Loucy (cell line): ENCODE measurements at regions not wholly inside any gene's neighbourhood (a gene's known extent, or its start where the extent isn't known, plus 50 kb on each side); places are given as distances from the start of the nearest gene placed in this dataset.

Experiments
- H2AFZ ChIP-seq: fragments of 200-600 bp; sonication (generic); 2 replicates; pipeline ENCODE4 v1.6.0; 2016; ENCODE audit warnings: antibody characterized with exemption, mild to moderate bottlenecking, low read length, moderate library complexity
- H3F3A ChIP-seq: fragments of 200-600 bp; 2 replicates; pipeline ENCODE4 v1.6.0; 2016; ENCODE audit warnings: antibody characterized with exemption, low read depth, mild to moderate bottlenecking
- H3K27me3 ChIP-seq: fragments of 200-600 bp; sonication (generic); 2 replicates; pipeline ENCODE4 v1.6.1; 2014; ENCODE audit warnings: low read length, mild to moderate bottlenecking; ENCODE audit not compliant: insufficient read depth, poor library complexity, severe bottlenecking
- H3K36me3 ChIP-seq: fragments of 200-600 bp; sonication (generic); 2 replicates; pipeline ENCODE4 v1.6.1; 2016; ENCODE audit warnings: low read length; ENCODE audit not compliant: insufficient read depth
- H3K4me1 ChIP-seq: fragments of 200-600 bp; sonication (generic); 2 replicates; pipeline ENCODE4 v1.5.1; 2014; ENCODE audit warnings: low read length, mild to moderate bottlenecking; ENCODE audit not compliant: insufficient read depth, poor library complexity, severe bottlenecking
- H3K4me2 ChIP-seq: fragments of 200-600 bp; sonication (generic); 2 replicates; pipeline ENCODE4 v1.6.0; 2014; ENCODE audit warnings: antibody characterized with exemption, low read length, low read depth, mild to moderate bottlenecking; ENCODE audit not compliant: poor library complexity, severe bottlenecking
- H3K4me3 ChIP-seq: fragments of 200-600 bp; sonication (generic); 2 replicates; pipeline ENCODE4 v1.5.1; 2014; ENCODE audit warnings: low read length, mild to moderate bottlenecking, mixed read lengths; ENCODE audit not compliant: poor library complexity, severe bottlenecking
- H3K79me2 ChIP-seq: fragments of 200-600 bp; sonication (generic); 2 replicates; pipeline ENCODE4 v1.6.1; 2014; ENCODE audit warnings: low read length; ENCODE audit not compliant: insufficient read depth
- H3K9ac ChIP-seq: fragments of 200-600 bp; sonication (generic); 2 replicates; pipeline ENCODE4 v1.6.0; 2014; ENCODE audit warnings: mild to moderate bottlenecking, low read depth, low read length, moderate library complexity; ENCODE audit not compliant: poor library complexity, severe bottlenecking
- H3K9me2 ChIP-seq: fragments of 200-600 bp; sonication (generic); replicated peaks from 2 replicates; pipeline ENCODE4 v1.6.1; 2016; ENCODE audit warnings: low read depth, low read length, mixed read lengths
- H3K9me3 ChIP-seq: fragments of 200-600 bp; sonication (generic); 2 replicates; pipeline ENCODE4 v1.6.1; 2014; ENCODE audit warnings: mild to moderate bottlenecking, antibody characterized with exemption, low read length, low read depth; ENCODE audit not compliant: insufficient read depth
- H4K20me1 ChIP-seq: fragments of 200-600 bp; sonication (generic); 2 replicates; pipeline ENCODE4 v1.6.0; 2014; ENCODE audit warnings: antibody characterized with exemption, low read length, mild to moderate bottlenecking; ENCODE audit not compliant: insufficient read depth, poor library complexity, severe bottlenecking
- CTCF ChIP-seq: fragments of 200-600 bp; sonication (generic); conservative IDR thresholded peaks from 2 replicates; pipeline ENCODE4 v1.5.1; 2014; ENCODE audit warnings: mild to moderate bottlenecking, antibody characterized with exemption, low read length
- EZH2phosphoT487 ChIP-seq: fragments of 200-600 bp; IDR thresholded peaks from 2 replicates; pipeline ENCODE4 v1.6.1; 2018; ENCODE audit warnings: antibody characterized with exemption, mild to moderate bottlenecking, moderate library complexity, borderline replicate concordance

GRCh38 chr2:145016711-145017110, 496.8 kb upstream of the ZEB2 start:
- Histone ChIP-seq H3K36me3 (no peaks in the 10 kb centered on the region), H3K27me3 (no peaks in the 10 kb centered on the region), H3K79me2 (no peaks in the 10 kb centered on the region), H3K4me1 (no peaks in the 10 kb centered on the region), H3K4me2 (no peak overlapping the region), H3K9ac (no peak overlapping the region), H3K4me3 (no peak overlapping the region), H3F3A (no peaks in the 10 kb centered on the region), H2AFZ (no peak overlapping the region), H3K9me2 (no peaks in the 10 kb centered on the region), H3K9me3 (no peaks in the 10 kb centered on the region), H4K20me1 (no peaks in the 10 kb centered on the region)
- TF ChIP-seq CTCF (no peak), EZH2phosphoT487 (no peak)

GRCh38 chr2:145015561-145015960, 495.6 kb upstream of the ZEB2 start:
- Histone ChIP-seq H3K79me2 (no peaks in the 10 kb centered on the region), H3K9me3 (no peaks in the 10 kb centered on the region), H3F3A (no peaks in the 10 kb centered on the region), H4K20me1 (no peaks in the 10 kb centered on the region), H3K4me3 (no peak overlapping the region), H3K9me2 (no peaks in the 10 kb centered on the region), H3K27me3 (no peaks in the 10 kb centered on the region), H3K4me1 (no peaks in the 10 kb centered on the region), H3K4me2 (no peak overlapping the region), H2AFZ (no peak overlapping the region), H3K9ac (no peak overlapping the region), H3K36me3 (no peaks in the 10 kb centered on the region)
- TF ChIP-seq CTCF (no peak), EZH2phosphoT487 (no peak)

- Histone ChIP-seq H3K9me3 (no peaks in the 10 kb centered on the region), H3K4me2 (no peak overlapping the region), H2AFZ (no peak overlapping the region), H3K9me2 (no peaks in the 10 kb centered on the region), H3K9ac (no peak overlapping the region), H3K4me3 (no peak overlapping the region), H3K36me3 (no peaks in the 10 kb centered on the region), H3F3A (no peaks in the 10 kb centered on the region), H3K79me2 (no peaks in the 10 kb centered on the region), H3K4me1 (no peaks in the 10 kb centered on the region), H4K20me1 (no peaks in the 10 kb centered on the region), H3K27me3 (no peaks in the 10 kb centered on the region)
- TF ChIP-seq CTCF (no peak), EZH2phosphoT487 (no peak)
These were observed 492.9 kb upstream of the ZEB2 start for GRCh38 chr2:145012806-145013205.
